Stomach smooth muscle (tissue), 2 donors: ENCODE measurements at regions not wholly inside any gene's neighbourhood (a gene's known extent, or its start where the extent isn't known, plus 50 kb on each side); places are given as distances from the start of the nearest gene placed in this dataset.
"Not testable (repeated sequence)": the region's sequence is repeated elsewhere in the genome, so short reads cannot be mapped to it uniquely, and the experiment has no call there.

ENCODE experiments used
- H3K27ac ChIP-seq: one replicate; pipeline ENCODE4 v1.7.0; 2013; ENCODE audit warnings: mild to moderate bottlenecking, low read length, inconsistent platforms
- H3K27me3 ChIP-seq, 2 donors: one replicate each; pipeline ENCODE4 v1.7.0; 2013; ENCODE audit warnings: low read length in 2 of 2; ENCODE audit not compliant: insufficient read depth in 2 of 2, control insufficient read depth in 1 of 2
- H3K36me3 ChIP-seq, 2 donors: one replicate each; pipeline ENCODE4 v1.7.0; 2013; ENCODE audit warnings: low read length in 2 of 2; ENCODE audit not compliant: control insufficient read depth in 2 of 2, insufficient read depth in 2 of 2
- H3K4me1 ChIP-seq: one replicate; pipeline ENCODE4 v1.7.0; 2013; ENCODE audit warnings: low read length; ENCODE audit not compliant: control insufficient read depth, insufficient read depth
- H3K4me3 ChIP-seq, 2 donors: one replicate each; pipeline ENCODE4 v1.7.0; 2013; ENCODE audit warnings: low read length in 2 of 2
- H3K9ac ChIP-seq, 2 donors: one replicate each; pipeline ENCODE4 v1.7.0; 2013; ENCODE audit warnings: low read length in 2 of 2, mild to moderate bottlenecking in 1 of 2
- H3K9me3 ChIP-seq, 2 donors: one replicate each; pipeline ENCODE4 v1.7.0; 2013; ENCODE audit warnings: low read length in 2 of 2; ENCODE audit not compliant: control insufficient read depth in 2 of 2
- donor health status: healthy.
- donor health status: Pancreatic carcinoma.

GRCh38 chr10:121134711-121135110 is 283.5 kb downstream of the WDR11 start:
- no peaks in the 10 kb centered on the region for H3K4me1 ChIP-seq
- no peaks in the 10 kb centered on the region for H3K36me3 ChIP-seq
- H3K4me3 ChIP-seq, result no peak overlapping the region
- H3K27me3 ChIP-seq, result no peaks in the 10 kb centered on the region
- H3K9me3 ChIP-seq, result no peaks in the 10 kb centered on the region
- no peak overlapping the region for H3K9ac ChIP-seq
- no peak overlapping the region for H3K27ac ChIP-seq

GRCh38 chr10:121135512-121135911 is 284.4 kb downstream of the WDR11 start:
- no peak overlapping the region for H3K9ac ChIP-seq
- no peaks in the 10 kb centered on the region for H3K36me3 ChIP-seq
- H3K9me3 ChIP-seq, result no peaks in the 10 kb centered on the region
- H3K27me3 ChIP-seq, result no peaks in the 10 kb centered on the region
- H3K4me3 ChIP-seq, result no peak overlapping the region
- no peak overlapping the region for H3K27ac ChIP-seq
- H3K4me1 ChIP-seq, result no peaks in the 10 kb centered on the region

- H3K4me3 ChIP-seq, result no peak overlapping the region
- H3K27ac ChIP-seq, result no peak overlapping the region
- no peaks in the 10 kb centered on the region for H3K27me3 ChIP-seq
- H3K4me1 ChIP-seq, result no peaks in the 10 kb centered on the region
- H3K9ac ChIP-seq, result no peak overlapping the region
- H3K9me3 ChIP-seq, result no peaks in the 10 kb centered on the region
- no peaks in the 10 kb centered on the region for H3K36me3 ChIP-seq
These were observed 286.4 kb downstream of the WDR11 start for GRCh38 chr10:121137533-121137932.

GRCh38 chr10:121138112-121138860 is 287.1 kb downstream of the WDR11 start:
- no peak overlapping the region for H3K27ac ChIP-seq
- no peaks in the 10 kb centered on the region for H3K9me3 ChIP-seq
- H3K4me3 ChIP-seq, result no peak overlapping the region
- H3K9ac ChIP-seq, result no peak overlapping the region
- no peaks in the 10 kb centered on the region for H3K4me1 ChIP-seq
- no peaks in the 10 kb centered on the region for H3K36me3 ChIP-seq
- no peaks in the 10 kb centered on the region for H3K27me3 ChIP-seq

GRCh38 chr10:121138918-121139317 is 287.8 kb downstream of the WDR11 start:
- no peaks in the 10 kb centered on the region for H3K27me3 ChIP-seq
- H3K4me1 ChIP-seq, result no peaks in the 10 kb centered on the region
- H3K9ac ChIP-seq, result no peak overlapping the region
- H3K4me3 ChIP-seq, result no peak overlapping the region
- H3K36me3 ChIP-seq, result no peaks in the 10 kb centered on the region
- H3K9me3 ChIP-seq, result no peaks in the 10 kb centered on the region
- H3K27ac ChIP-seq, result no peak overlapping the region

GRCh38 chr10:121145802-121146395 is 294.7 kb downstream of the WDR11 start:
- H3K4me1 ChIP-seq, H3K36me3 ChIP-seq, H3K9ac ChIP-seq, H3K9me3 ChIP-seq, H3K27me3 ChIP-seq, H3K4me3 ChIP-seq, H3K27ac ChIP-seq: not testable (repeated sequence)

- Histone ChIP-seq H3K9ac (no peak overlapping the region), H3K36me3 (no peaks in the 10 kb centered on the region), H3K27ac (no peak overlapping the region), H3K27me3 (no peaks in the 10 kb centered on the region), H3K4me1 (no peaks in the 10 kb centered on the region), H3K9me3 (no peaks in the 10 kb centered on the region), H3K4me3 (no peak overlapping the region)
These were observed 297.8 kb downstream of the WDR11 start for GRCh38 chr10:121148921-121149320.

GRCh38 chr10:121152033-121152432 is 300.9 kb downstream of the WDR11 start:
- no peak overlapping the region for H3K27ac ChIP-seq
- H3K9ac ChIP-seq, result no peak overlapping the region
- H3K4me3 ChIP-seq, result no peak overlapping the region
- H3K27me3 ChIP-seq, result no peaks in the 10 kb centered on the region
- no peaks in the 10 kb centered on the region for H3K4me1 ChIP-seq
- no peaks in the 10 kb centered on the region for H3K9me3 ChIP-seq
- no peaks in the 10 kb centered on the region for H3K36me3 ChIP-seq

- Histone ChIP-seq H3K9me3 (no peaks in the 10 kb centered on the region), H3K36me3 (no peaks in the 10 kb centered on the region), H3K9ac (no peak overlapping the region), H3K27ac (no peak overlapping the region), H3K4me1 (no peaks in the 10 kb centered on the region), H3K4me3 (no peak overlapping the region), H3K27me3 (no peaks in the 10 kb centered on the region)
These were observed 301.8 kb downstream of the WDR11 start for GRCh38 chr10:121152935-121153334.

- H3K36me3 ChIP-seq, result no peaks in the 10 kb centered on the region
- H3K9ac ChIP-seq, result no peak overlapping the region
- no peaks in the 10 kb centered on the region for H3K27me3 ChIP-seq
- H3K27ac ChIP-seq, result no peak overlapping the region
- H3K4me1 ChIP-seq, result no peaks in the 10 kb centered on the region
- no peaks in the 10 kb centered on the region for H3K9me3 ChIP-seq
- no peak overlapping the region for H3K4me3 ChIP-seq
These were observed 303.1 kb downstream of the WDR11 start for GRCh38 chr10:121154310-121154709.

GRCh38 chr10:121154846-121155245 is 303.7 kb downstream of the WDR11 start:
- no peaks in the 10 kb centered on the region for H3K4me1 ChIP-seq
- no peak overlapping the region for H3K27ac ChIP-seq
- H3K27me3 ChIP-seq, result no peaks in the 10 kb centered on the region
- no peaks in the 10 kb centered on the region for H3K9me3 ChIP-seq
- no peak overlapping the region for H3K9ac ChIP-seq
- no peaks in the 10 kb centered on the region for H3K36me3 ChIP-seq
- no peak overlapping the region for H3K4me3 ChIP-seq
